Liver (tissue), 8 donors: ENCODE measurements at regions not wholly inside any gene's neighbourhood (a gene's known extent, or its start where the extent isn't known, plus 50 kb on each side); places are given as distances from the start of the nearest gene placed in this dataset.

Experiments used
- DNase-seq: peaks from one replicate; pipeline ENCODE4 v3.0.0-alpha.2; 2017; ENCODE audit warnings: low spot score
- H3K27ac ChIP-seq, 2 donors: one replicate each; pipeline ENCODE4 v1.7.0; 2013; ENCODE audit warnings: inconsistent platforms in 2 of 2, low read length in 2 of 2, control low read depth in 1 of 2, low read depth in 1 of 2, mild to moderate bottlenecking in 1 of 2
- H3K27me3 ChIP-seq, 4 donors: one replicate each; pipeline versions ENCODE4 v1.6.1 to v1.7.0; 2013; ENCODE audit warnings: low read length in 3 of 4, inconsistent platforms in 1 of 4, mild to moderate bottlenecking in 1 of 4, moderate library complexity in 1 of 4; ENCODE audit not compliant: control insufficient read depth in 4 of 4, insufficient read depth in 4 of 4
- H3K36me3 ChIP-seq, 4 donors: one replicate each; pipeline versions ENCODE4 v1.6.1 to v1.7.0; 2013; ENCODE audit warnings: low read length in 3 of 4, mild to moderate bottlenecking in 3 of 4, low read depth in 1 of 4, moderate library complexity in 1 of 4; ENCODE audit not compliant: control insufficient read depth in 4 of 4, insufficient read depth in 3 of 4
- H3K4me1 ChIP-seq, 4 donors: one replicate each; pipeline versions ENCODE4 v1.6.1 to v1.7.0; 2013; ENCODE audit warnings: low read length in 3 of 4, mild to moderate bottlenecking in 3 of 4, moderate library complexity in 1 of 4; ENCODE audit not compliant: control insufficient read depth in 4 of 4, insufficient read depth in 4 of 4
- H3K4me3 ChIP-seq, 3 donors: one replicate each; pipeline versions ENCODE4 v1.6.1 to v1.7.0; 2013; ENCODE audit warnings: low read length in 3 of 3, control low read depth in 1 of 3, low read depth in 1 of 3, mild to moderate bottlenecking in 1 of 3
- H3K9ac ChIP-seq, 2 donors: one replicate each; pipeline ENCODE4 v1.7.0; 2013; ENCODE audit warnings: low read length in 2 of 2, mild to moderate bottlenecking in 2 of 2, moderate library complexity in 2 of 2, control low read depth in 1 of 2, low read depth in 1 of 2
- H3K9me3 ChIP-seq, 4 donors: one replicate each; pipeline versions ENCODE4 v1.6.1 to v1.7.0; 2013; ENCODE audit warnings: low read length in 3 of 4; ENCODE audit not compliant: control insufficient read depth in 4 of 4
- ATF3 ChIP-seq: IDR thresholded peaks from 2 replicates; pipeline ENCODE4 v1.6.1; 2016; ENCODE audit warnings: antibody characterized with exemption
- CTCF ChIP-seq: fragments of 150-350 bp; IDR thresholded peaks from 2 replicates; pipeline ENCODE4 v1.5.1; 2017; ENCODE audit warnings: improper control_type of control experiment, low read depth, low read length; ENCODE audit not compliant: missing input control
- EGR1 ChIP-seq, 2 donors: IDR thresholded peaks; 2 replicates each; pipeline ENCODE4 v1.6.1; 2016 to 2018; ENCODE audit warnings: antibody characterized with exemption in 2 of 2, low read depth in 2 of 2
- FOXA1 ChIP-seq: IDR thresholded peaks from 2 replicates; pipeline ENCODE4 v1.6.1; 2016; ENCODE audit warnings: antibody characterized with exemption
- FOXA2 ChIP-seq: IDR thresholded peaks from 2 replicates; pipeline ENCODE4 v1.6.1; 2016; ENCODE audit warnings: antibody characterized with exemption
- GABPA ChIP-seq, 2 donors: IDR thresholded peaks in 1 of 2; conservative IDR thresholded peaks in 1 of 2; 2 replicates each; pipeline ENCODE4 v1.6.1; 2016; ENCODE audit warnings: antibody characterized with exemption in 2 of 2, mild to moderate bottlenecking in 1 of 2, moderate library complexity in 1 of 2
- HNF4A ChIP-seq, 2 donors: conservative IDR thresholded peaks; 2 replicates each; pipeline ENCODE4 v1.6.1; 2016; ENCODE audit warnings: antibody characterized with exemption in 2 of 2, mild to moderate bottlenecking in 2 of 2
- HNF4G ChIP-seq: IDR thresholded peaks from 2 replicates; pipeline ENCODE4 v1.6.1; 2016; ENCODE audit warnings: antibody characterized with exemption
- JUND ChIP-seq, 2 donors: IDR thresholded peaks; 2 replicates each; pipeline ENCODE4 v1.6.1; 2016; ENCODE audit warnings: antibody characterized with exemption in 2 of 2
- MAX ChIP-seq: IDR thresholded peaks from 2 replicates; pipeline ENCODE4 v1.6.1; 2016; ENCODE audit warnings: antibody characterized with exemption
- NR2F2 ChIP-seq: IDR thresholded peaks from 2 replicates; pipeline ENCODE4 v1.6.1; 2016; ENCODE audit warnings: antibody characterized with exemption
- RAD21 ChIP-seq, 2 donors: IDR thresholded peaks; 2 replicates each; pipeline ENCODE4 v1.6.1; 2016; ENCODE audit warnings: antibody characterized with exemption in 2 of 2, mild to moderate bottlenecking in 2 of 2
- RXRA ChIP-seq, 2 donors: IDR thresholded peaks; 2 replicates each; pipeline ENCODE4 v1.6.1; 2017 to 2018; ENCODE audit warnings: antibody characterized with exemption in 2 of 2, mild to moderate bottlenecking in 1 of 2
- SP1 ChIP-seq: IDR thresholded peaks from 2 replicates; pipeline ENCODE4 v1.6.1; 2018; ENCODE audit warnings: antibody characterized with exemption, mild to moderate bottlenecking
- TAF1 ChIP-seq: conservative IDR thresholded peaks from 2 replicates; pipeline ENCODE4 v1.6.1; 2016; ENCODE audit warnings: antibody characterized with exemption, mild to moderate bottlenecking
- YY1 ChIP-seq: IDR thresholded peaks from 2 replicates; pipeline ENCODE4 v1.6.1; 2016; ENCODE audit warnings: antibody characterized with exemption, mild to moderate bottlenecking
- WGBS: extraction: QIAGEN DNeasy Blood & Tissue Kit; methylation state at CpG from one replicate; pipeline ENCODE4 v1.1.7; 2013; 5-methylcytosine and 5-hydroxymethylcytosine counted together
- TF ChIP-seq, protein P1 (sequence below): IDR thresholded peaks from 2 replicates; pipeline ENCODE4 v1.6.1; 2016; ENCODE audit warnings: antibody characterized with exemption
- donor health status: healthy.
- donor health status: healthy.
- donor health status: healthy.
- donor health status: healthy.
- donor health status: healthy.

- TF ChIP-seq CTCF (no peak), GABPA (IDR thresholded peaks at IDR 0.05 in 1 of 2, conservative IDR thresholded peaks at IDR 0.05 in 1 of 2) (no peak), SP1 (no peak), JUND (IDR thresholded peaks at IDR 0.05) (no peak), RAD21 (IDR thresholded peaks at IDR 0.05) (no peak), FOXA2 (no peak), YY1 (no peak)
Observed at GRCh38 chr2:222025881-222026271, 272.9 kb downstream of the PAX3 start (continued).

DNA sequence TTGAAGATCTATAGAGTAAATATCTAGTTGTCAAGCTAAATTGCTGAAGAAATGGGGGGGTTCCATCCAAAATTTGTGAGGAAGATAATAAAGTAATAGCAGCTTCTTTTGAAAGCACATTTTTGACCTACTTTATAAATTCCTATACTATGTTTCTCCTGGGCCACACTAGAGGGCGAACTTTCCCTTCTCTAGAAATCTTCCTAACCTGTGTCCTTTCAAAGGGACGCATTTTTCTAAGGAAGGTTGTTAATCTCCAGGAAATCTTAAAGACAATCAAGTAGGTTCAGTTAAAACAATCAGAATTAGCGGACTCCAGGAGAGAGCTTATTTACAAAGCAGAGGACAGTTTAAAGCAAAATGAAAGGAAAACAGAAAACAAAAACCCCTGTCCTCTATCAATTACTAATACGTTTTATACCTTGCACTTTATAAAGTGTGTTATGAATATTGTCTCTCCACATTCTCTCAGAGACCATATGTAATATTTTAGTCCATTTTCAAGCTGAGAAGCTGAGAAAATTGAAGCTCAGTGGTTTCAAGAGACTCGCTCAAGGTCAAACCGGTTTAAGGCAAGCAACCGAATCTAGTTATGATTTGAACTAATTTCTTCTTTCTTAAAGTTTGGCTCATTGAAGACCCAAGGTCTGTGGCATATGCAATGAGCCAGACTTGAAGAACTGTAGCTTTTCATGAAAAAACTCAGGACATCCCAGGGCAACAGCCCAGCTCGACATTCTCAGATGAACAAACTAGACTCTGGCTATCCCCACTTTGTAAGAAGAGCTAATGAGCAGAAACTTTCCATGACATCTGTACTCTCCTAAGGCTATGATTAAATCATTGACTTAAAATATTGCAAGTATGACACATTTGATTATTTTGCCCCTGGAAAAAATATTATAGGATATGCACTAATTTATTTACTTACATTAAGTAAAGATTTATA lies 273.6 kb downstream of the PAX3 start:
- no peak for DNase-seq
- H3K36me3 ChIP-seq: no peaks in the 10 kb centered on the region
- no peak overlapping the region for H3K27ac ChIP-seq
- no peaks in the 10 kb centered on the region for H3K27me3 ChIP-seq
- no peak overlapping the region for H3K4me3 ChIP-seq
- no peak for TF ChIP-seq EGR1 (IDR thresholded peaks at IDR 0.05; ENCODE audit: low read depth in 2 of 2)
- no peak for TF ChIP-seq HNF4A (conservative IDR thresholded peaks at IDR 0.05)
- no peak for TF ChIP-seq HNF4G
- peak; percentile 34 for TF ChIP-seq CTCF
- no peak for TF ChIP-seq ATF3
- no peak for TF ChIP-seq FOXA1
- no peak for TF ChIP-seq RXRA (IDR thresholded peaks at IDR 0.05)
- no peak for TF ChIP-seq FOXA2
- no peak for TF ChIP-seq NR2F2
- TF ChIP-seq MAX: no peak
- TF ChIP-seq SP1: no peak
- peak; percentile 68 to 71 for TF ChIP-seq RAD21 (IDR thresholded peaks at IDR 0.05)
- peaks cover 0 to 3% (median 0%) of the 10 kb centered on the region in 4 donors for H3K4me1 ChIP-seq
- no peak overlapping the region for H3K9ac ChIP-seq
- no peaks in the 10 kb centered on the region for H3K9me3 ChIP-seq
- 30% methylated on average over 8 of the region's 8 CpGs for WGBS

DNA sequence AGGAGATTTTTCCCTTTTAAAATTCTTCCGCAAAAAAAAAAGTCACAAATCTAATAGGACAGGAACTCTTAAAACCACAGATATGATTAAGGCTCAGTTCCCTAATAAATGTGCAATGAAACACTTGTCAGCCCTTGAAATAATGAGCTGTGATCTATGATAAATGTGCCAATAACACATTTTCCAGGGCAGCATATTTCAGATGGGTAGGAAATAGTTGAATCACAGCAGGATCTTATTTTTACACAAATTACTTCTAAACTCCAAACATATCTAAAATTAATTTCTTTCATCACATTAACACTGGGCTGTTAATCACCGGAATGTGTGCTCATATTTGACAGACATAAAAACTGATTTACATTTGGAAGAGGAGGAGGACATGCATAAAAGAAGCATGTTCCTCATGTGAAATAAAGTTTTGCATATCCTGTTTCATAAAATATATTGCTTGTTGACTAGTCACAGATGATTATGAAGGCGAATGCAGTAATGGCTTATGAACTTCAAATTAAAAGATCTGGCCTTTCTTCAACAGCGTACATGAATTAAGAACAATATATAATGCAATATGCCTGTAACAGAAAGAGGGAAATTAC lies 281.4 kb downstream of the PAX3 start:
- Histone ChIP-seq H3K4me3 (no peak overlapping the region), H3K27me3 (no peaks in the 10 kb centered on the region), H3K9ac (no peak overlapping the region), H3K9me3 (no peaks in the 10 kb centered on the region), H3K27ac (no peak overlapping the region), H3K4me1 (no peaks in the 10 kb centered on the region), H3K36me3 (no peaks in the 10 kb centered on the region)
- WGBS: 79% methylated on average over 4 of the region's 4 CpGs
- no peak for DNase-seq
- no peak for TF ChIP-seq HNF4G
- TF ChIP-seq, protein P1, sequence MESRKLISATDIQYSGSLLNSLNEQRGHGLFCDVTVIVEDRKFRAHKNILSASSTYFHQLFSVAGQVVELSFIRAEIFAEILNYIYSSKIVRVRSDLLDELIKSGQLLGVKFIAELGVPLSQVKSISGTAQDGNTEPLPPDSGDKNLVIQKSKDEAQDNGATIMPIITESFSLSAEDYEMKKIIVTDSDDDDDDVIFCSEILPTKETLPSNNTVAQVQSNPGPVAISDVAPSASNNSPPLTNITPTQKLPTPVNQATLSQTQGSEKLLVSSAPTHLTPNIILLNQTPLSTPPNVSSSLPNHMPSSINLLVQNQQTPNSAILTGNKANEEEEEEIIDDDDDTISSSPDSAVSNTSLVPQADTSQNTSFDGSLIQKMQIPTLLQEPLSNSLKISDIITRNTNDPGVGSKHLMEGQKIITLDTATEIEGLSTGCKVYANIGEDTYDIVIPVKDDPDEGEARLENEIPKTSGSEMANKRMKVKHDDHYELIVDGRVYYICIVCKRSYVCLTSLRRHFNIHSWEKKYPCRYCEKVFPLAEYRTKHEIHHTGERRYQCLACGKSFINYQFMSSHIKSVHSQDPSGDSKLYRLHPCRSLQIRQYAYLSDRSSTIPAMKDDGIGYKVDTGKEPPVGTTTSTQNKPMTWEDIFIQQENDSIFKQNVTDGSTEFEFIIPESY: no peak
- TF ChIP-seq MAX: no peak
- TF ChIP-seq JUND (IDR thresholded peaks at IDR 0.05): no peak
- no peak for TF ChIP-seq RAD21 (IDR thresholded peaks at IDR 0.05)
- TF ChIP-seq ATF3: no peak
- no peak for TF ChIP-seq EGR1 (IDR thresholded peaks at IDR 0.05; ENCODE audit: low read depth in 2 of 2)
- TF ChIP-seq FOXA2: no peak
- TF ChIP-seq NR2F2: no peak
- no peak for TF ChIP-seq FOXA1
- TF ChIP-seq RXRA (IDR thresholded peaks at IDR 0.05): no peak
- no peak for TF ChIP-seq TAF1
- TF ChIP-seq GABPA (IDR thresholded peaks at IDR 0.05 in 1 of 2, conservative IDR thresholded peaks at IDR 0.05 in 1 of 2): no peak
- no peak for TF ChIP-seq SP1
- TF ChIP-seq HNF4A (conservative IDR thresholded peaks at IDR 0.05): no peak
- TF ChIP-seq CTCF: no peak
